A549 (cell line): ENCODE measurements at regions not wholly inside any gene's neighbourhood (a gene's known extent, or its start where the extent isn't known, plus 50 kb on each side); places are given as distances from the start of the nearest gene placed in this dataset.

Source experiments
- ATAC-seq, 2 experiments: fragments of 200-7000 bp in 1 of 2; fragments of >200 bp in 1 of 2; cut with Nextera tagmentation in 1 of 2; cut with Tn5 transposase in 1 of 2; 3 replicates each; pipeline versions ENCODE4 v1.8.0 to v1.9.1; 2018 to 2020; ENCODE audit warnings: mild to moderate bottlenecking in 1 of 2, moderate library complexity in 1 of 2
- CTCF ChIA-PET: fragments of 300-600 bp; sonication (Branson Sonifier 250); formaldehyde crosslinking; extraction: SDS; loops from one replicate; lab custom pipeline; 2021; ENCODE audit warnings: antibody characterized with exemption, inconsistent platforms; lab: Yijun Ruan, JAX
- POLR2A ChIA-PET: fragments of 350-600 bp; formaldehyde crosslinking; extraction: SDS; loops from one replicate; lab custom pipeline; 2021; ENCODE audit warnings: antibody characterized with exemption, inconsistent platforms; lab: Yijun Ruan, JAX
- DNase-seq, 2 experiments: peaks; one replicate each; pipeline versions ENCODE4 v3.0.0 to v3.0.0-alpha.2; 2011 to 2016; ENCODE audit warnings: low read depth in 1 of 2, low spot score in 1 of 2
- FAIRE-seq: peaks from 2 replicates; lab custom pipeline; 2011; peaks lifted over from hg19 to GRCh38; lab: Jason Lieb, UNC
- H3K27ac ChIP-seq, 2 experiments: fragments of >200 bp; sonication (Bioruptor Twin); formaldehyde crosslinking; 3 replicates each; pipeline ENCODE4 v1.5.1; 2016 to 2017
- H3K4me1 ChIP-seq: fragments of >200 bp; sonication (Bioruptor Twin); formaldehyde crosslinking; 3 replicates; pipeline ENCODE4 v1.6.1; 2016
- H3K4me2 ChIP-seq: fragments of >200 bp; sonication (Bioruptor Twin); formaldehyde crosslinking; 3 replicates; pipeline ENCODE4 v1.6.1; 2016
- H3K4me3 ChIP-seq: fragments of >200 bp; sonication (Bioruptor Twin); formaldehyde crosslinking; 3 replicates; pipeline ENCODE4 v1.5.1; 2016
- H3K9me3 ChIP-seq: fragments of >200 bp; sonication (Bioruptor Twin); formaldehyde crosslinking; 3 replicates; pipeline ENCODE4 v1.6.1; 2016
- BCL3 ChIP-seq: fragments of >200 bp; sonication (Bioruptor Twin); formaldehyde crosslinking; IDR thresholded peaks from 3 replicates; pipeline ENCODE4 v1.6.1; 2016
- BHLHE40 ChIP-seq: IDR thresholded peaks from 2 replicates; pipeline ENCODE4 v1.6.1; 2012; ENCODE audit warnings: low read depth, low read length, inconsistent platforms
- CEBPB ChIP-seq, 2 experiments: fragments of >200 bp in 1 of 2; sonication (Bioruptor Twin) in 1 of 2; formaldehyde crosslinking in 1 of 2; IDR thresholded peaks; 2 replicates each; pipeline ENCODE4 v1.6.1; 2012 to 2016
- CHD4 ChIP-seq: fragments of 200-600 bp; sonication (generic); IDR thresholded peaks from 2 replicates; pipeline ENCODE4 v1.6.1; 2016; ENCODE audit warnings: antibody characterized with exemption, mild to moderate bottlenecking, borderline replicate concordance
- ESRRA ChIP-seq: fragments of 150-350 bp; IDR thresholded peaks from 2 replicates; pipeline ENCODE4 v1.6.1; 2014; ENCODE audit warnings: mild to moderate bottlenecking, low read length, borderline replicate concordance
- FOXS1 ChIP-seq: fragments of 250-450 bp; sonication (Bioruptor Pico); IDR thresholded peaks from 2 replicates; pipeline ENCODE4 v1.5.0; 2020; ENCODE audit warnings: mild to moderate bottlenecking, moderate library complexity
- GATA3 ChIP-seq: IDR thresholded peaks from 2 replicates; pipeline ENCODE4 v1.6.1; 2012; ENCODE audit warnings: borderline replicate concordance
- HMGXB4 ChIP-seq: fragments of 250-450 bp; sonication (Bioruptor Pico); IDR thresholded peaks from 2 replicates; pipeline ENCODE4 v1.5.0; 2021; ENCODE audit warnings: mild to moderate bottlenecking, moderate library complexity, borderline replicate concordance
- JUNB ChIP-seq: fragments of >200 bp; sonication (Bioruptor Twin); formaldehyde crosslinking; IDR thresholded peaks from 2 replicates; pipeline ENCODE4 v1.6.1; 2016
- KDM1A ChIP-seq: fragments of 200-600 bp; sonication (generic); IDR thresholded peaks from 2 replicates; pipeline ENCODE4 v1.6.1; 2016; ENCODE audit warnings: low read depth, mild to moderate bottlenecking
- MAFK ChIP-seq: fragments of 450-650 bp; IDR thresholded peaks from 2 replicates; pipeline ENCODE4 v1.6.1; 2014; ENCODE audit not compliant: partially characterized antibody
- MYC ChIP-seq: IDR thresholded peaks from 2 replicates; pipeline ENCODE4 v1.6.1; 2012; ENCODE audit warnings: mild to moderate bottlenecking, inconsistent platforms, low read length, improper control_type of control experiment, borderline replicate concordance
- NFE2L2 ChIP-seq: fragments of 150-350 bp; conservative IDR thresholded peaks from 2 replicates; pipeline ENCODE4 v1.6.1; 2014; ENCODE audit warnings: low read length
- NPAS2 ChIP-seq: fragments of 250-450 bp; sonication (Bioruptor Pico); IDR thresholded peaks from 2 replicates; pipeline ENCODE4 v1.8.0; 2022; ENCODE audit warnings: mild to moderate bottlenecking, moderate library complexity, borderline replicate concordance
- RAD21 ChIP-seq, 2 experiments: fragments of >200 bp in 1 of 2; sonication (Bioruptor Twin) in 1 of 2; formaldehyde crosslinking in 1 of 2; IDR thresholded peaks in 1 of 2; conservative IDR thresholded peaks in 1 of 2; 2 replicates in 1 of 2; 3 replicates in 1 of 2; pipeline ENCODE4 v1.6.1; 2012 to 2018; ENCODE audit warnings: inconsistent platforms in 1 of 2
- RCOR1 ChIP-seq: fragments of 150-350 bp; IDR thresholded peaks from 2 replicates; pipeline ENCODE4 v1.6.1; 2014; ENCODE audit warnings: antibody characterized with exemption, low read length, low read depth
- RNF2 ChIP-seq: fragments of 200-600 bp; sonication (generic); IDR thresholded peaks from 2 replicates; pipeline ENCODE4 v1.6.1; 2016; ENCODE audit warnings: low read depth, mild to moderate bottlenecking, antibody characterized with exemption, moderate library complexity, borderline replicate concordance
- ZNF302 ChIP-seq: fragments of 250-450 bp; sonication (Bioruptor Pico); IDR thresholded peaks from 2 replicates; pipeline ENCODE4 v1.9.0; 2021; ENCODE audit warnings: inconsistent platforms, mild to moderate bottlenecking, moderate library complexity
- ZSCAN20 ChIP-seq: fragments of 250-450 bp; sonication (Bioruptor Pico); IDR thresholded peaks from 2 replicates; pipeline ENCODE4 v1.8.0; 2022; ENCODE audit warnings: mild to moderate bottlenecking, moderate library complexity
- WGBS: methylation state at CpG from one replicate; pipeline ENCODE4 v1.1.6; 2017; ENCODE audit errors: missing lambda C conversion rate; 5-methylcytosine and 5-hydroxymethylcytosine counted together
- TF ChIP-seq, protein P1 (sequence below): fragments of >200 bp; sonication (Bioruptor Twin); formaldehyde crosslinking; IDR thresholded peaks from 3 replicates; pipeline ENCODE4 v1.5.1; 2016
- TF ChIP-seq, protein P2 (sequence below): IDR thresholded peaks from 2 replicates; pipeline ENCODE4 v1.6.1; 2012

DNA sequence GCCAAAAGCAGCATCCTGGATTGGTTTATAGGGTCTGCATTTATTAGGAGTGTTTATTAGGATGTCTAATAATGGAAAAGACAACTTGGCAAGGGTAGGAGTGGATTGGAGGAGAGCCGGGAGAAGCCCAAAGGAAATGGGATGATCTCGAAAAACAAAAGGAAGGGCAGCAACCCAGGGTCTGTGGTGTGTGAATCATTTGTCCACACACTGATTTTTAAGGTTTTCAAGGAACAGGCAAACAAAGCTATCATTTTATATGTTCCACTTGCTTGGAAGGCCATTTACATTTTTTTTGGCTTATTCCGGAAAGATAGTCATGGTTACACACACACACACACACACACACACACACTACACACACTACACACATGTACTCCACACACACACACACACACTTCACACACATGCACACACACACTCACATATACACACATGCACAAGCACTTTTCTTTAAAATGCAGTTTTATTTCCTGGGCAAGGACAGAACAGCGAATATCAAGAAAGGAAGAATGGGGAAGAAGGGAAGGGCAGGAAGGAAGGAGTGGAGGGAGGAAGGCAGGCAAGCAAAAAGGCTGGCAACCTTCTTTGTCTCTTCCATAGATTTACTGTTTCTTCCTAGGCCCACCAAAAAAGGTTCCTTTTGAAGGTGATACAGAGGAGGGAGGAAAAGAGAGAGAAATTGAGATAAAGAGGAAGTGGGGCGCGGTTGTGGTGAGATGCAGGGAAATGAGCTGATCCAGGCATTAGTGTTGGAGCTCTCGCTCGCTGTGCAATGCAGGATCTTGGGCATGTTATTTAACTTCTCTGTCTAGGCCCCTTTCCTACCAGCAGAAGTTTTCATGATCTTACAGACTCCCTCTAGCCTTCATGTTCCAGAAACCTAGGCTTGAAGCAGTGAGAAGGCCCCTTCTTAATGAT, 88.6 kb upstream of the MAML3 start:
- no peaks in the 10 kb centered on the region for H3K9me3 ChIP-seq
- no peak overlapping the region for H3K4me2 ChIP-seq
- H3K4me1 ChIP-seq: peaks cover 10% of the 10 kb centered on the region; the same call in 2 of the 3 replicates
- TF ChIP-seq ZNF302 (CRISPR knock-in tag): no peak
- TF ChIP-seq NFE2L2: no peak
- TF ChIP-seq HMGXB4: no peak
- TF ChIP-seq, protein P1, sequence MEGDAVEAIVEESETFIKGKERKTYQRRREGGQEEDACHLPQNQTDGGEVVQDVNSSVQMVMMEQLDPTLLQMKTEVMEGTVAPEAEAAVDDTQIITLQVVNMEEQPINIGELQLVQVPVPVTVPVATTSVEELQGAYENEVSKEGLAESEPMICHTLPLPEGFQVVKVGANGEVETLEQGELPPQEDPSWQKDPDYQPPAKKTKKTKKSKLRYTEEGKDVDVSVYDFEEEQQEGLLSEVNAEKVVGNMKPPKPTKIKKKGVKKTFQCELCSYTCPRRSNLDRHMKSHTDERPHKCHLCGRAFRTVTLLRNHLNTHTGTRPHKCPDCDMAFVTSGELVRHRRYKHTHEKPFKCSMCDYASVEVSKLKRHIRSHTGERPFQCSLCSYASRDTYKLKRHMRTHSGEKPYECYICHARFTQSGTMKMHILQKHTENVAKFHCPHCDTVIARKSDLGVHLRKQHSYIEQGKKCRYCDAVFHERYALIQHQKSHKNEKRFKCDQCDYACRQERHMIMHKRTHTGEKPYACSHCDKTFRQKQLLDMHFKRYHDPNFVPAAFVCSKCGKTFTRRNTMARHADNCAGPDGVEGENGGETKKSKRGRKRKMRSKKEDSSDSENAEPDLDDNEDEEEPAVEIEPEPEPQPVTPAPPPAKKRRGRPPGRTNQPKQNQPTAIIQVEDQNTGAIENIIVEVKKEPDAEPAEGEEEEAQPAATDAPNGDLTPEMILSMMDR: no peak
- no peak for TF ChIP-seq MAFK
- no peak for TF ChIP-seq BCL3
- TF ChIP-seq CHD4: no peak
- TF ChIP-seq FOXS1 (CRISPR knock-in tag): no peak
- TF ChIP-seq KDM1A: no peak
- TF ChIP-seq RCOR1: no peak
- no peak for TF ChIP-seq CEBPB (IDR thresholded peaks at IDR 0.05)
- TF ChIP-seq, protein P2, sequence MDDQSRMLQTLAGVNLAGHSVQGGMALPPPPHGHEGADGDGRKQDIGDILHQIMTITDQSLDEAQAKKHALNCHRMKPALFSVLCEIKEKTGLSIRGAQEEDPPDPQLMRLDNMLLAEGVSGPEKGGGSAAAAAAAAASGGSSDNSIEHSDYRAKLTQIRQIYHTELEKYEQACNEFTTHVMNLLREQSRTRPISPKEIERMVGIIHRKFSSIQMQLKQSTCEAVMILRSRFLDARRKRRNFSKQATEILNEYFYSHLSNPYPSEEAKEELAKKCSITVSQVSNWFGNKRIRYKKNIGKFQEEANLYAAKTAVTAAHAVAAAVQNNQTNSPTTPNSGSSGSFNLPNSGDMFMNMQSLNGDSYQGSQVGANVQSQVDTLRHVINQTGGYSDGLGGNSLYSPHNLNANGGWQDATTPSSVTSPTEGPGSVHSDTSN: no peak
- TF ChIP-seq JUNB: no peak
- TF ChIP-seq RNF2: no peak
- TF ChIP-seq RAD21 (conservative IDR thresholded peaks at IDR 0.05 in 1 of 2, IDR thresholded peaks at IDR 0.05 in 1 of 2): no peak
- no peak for TF ChIP-seq BHLHE40
- no peak for TF ChIP-seq GATA3
- no peak overlapping the region for H3K4me3 ChIP-seq
- FAIRE-seq (no peak), DNase-seq (no peak), ATAC-seq (no peak)
- 0 out of 6 replicates have a peak overlapping the region, but pooled peaks of 1 of the 2 experiments have one; percentile 31 for H3K27ac ChIP-seq
- WGBS: 93% methylated on average over 8 of the region's 8 CpGs
- POLR2A ChIA-PET: no interaction called here
- CTCF ChIA-PET: interaction anchor here (0.8 to 1.4 kb wide), 3 partner anchors 9 to 11 kb away, joined by 3 to 8 read pairs (median 3); no protein-coding TSS in a partner anchor

DNA sequence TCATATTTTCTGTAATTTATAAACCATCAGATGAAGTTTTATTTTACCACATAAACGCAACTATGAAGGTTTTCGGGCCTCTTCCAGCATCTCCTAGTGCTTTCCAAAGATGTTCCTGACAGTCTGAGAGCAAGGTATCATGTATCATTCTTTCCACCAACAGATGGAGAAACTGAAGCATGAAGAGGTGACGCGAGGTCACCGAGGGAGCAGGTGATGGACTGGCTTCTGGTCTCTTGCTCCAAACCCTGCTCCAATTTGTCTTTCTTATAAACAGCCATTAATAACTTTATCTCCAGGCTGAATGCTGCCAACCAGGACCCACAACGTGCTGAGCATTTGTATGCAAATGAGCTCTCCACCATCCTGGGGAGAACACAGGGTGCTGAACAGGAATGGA, 86.3 kb upstream of the MAML3 start:
- POLR2A ChIA-PET: no interaction called here
- WGBS: 90% methylated on average over 6 of the region's 6 CpGs
- TF ChIP-seq ZSCAN20 (CRISPR knock-in tag): no peak
- no peak for TF ChIP-seq NPAS2 (CRISPR knock-in tag)
- no peak for TF ChIP-seq ESRRA
- no peak for TF ChIP-seq BHLHE40
- TF ChIP-seq MYC: no peak
- TF ChIP-seq NFE2L2: no peak
- Histone ChIP-seq H3K4me3 (no peak overlapping the region), H3K4me1 (peaks cover 10% of the 10 kb centered on the region; the same call in 2 of the 3 replicates), H3K27ac (no peak overlapping the region), H3K9me3 (no peaks in the 10 kb centered on the region), H3K4me2 (no peak overlapping the region)
- CTCF ChIA-PET: interaction anchor here (1.7 kb wide), 1 partner anchor 12 kb away, joined by 6 read pairs; no protein-coding TSS in a partner anchor
- ATAC-seq (no peak), DNase-seq (no peak), FAIRE-seq (no peak)
